Ascending aorta (tissue), 2 donors: ENCODE measurements at regions not wholly inside any gene's neighbourhood (a gene's known extent, or its start where the extent isn't known, plus 50 kb on each side); places are given as distances from the start of the nearest gene placed in this dataset.
A peak's percentile ranks its signal among the peaks of the same experiment; 100 is the strongest.

Experiments
- DNase-seq, 2 donors: peaks; one replicate each; pipeline ENCODE4 v3.0.0-alpha.2; 2019; ENCODE audit warnings: low spot score in 2 of 2
- H3K27ac ChIP-seq, 2 donors: fragments of 200-600 bp; sonication (generic); one replicate each; pipeline ENCODE4 v1.5.1; 2016 to 2017; ENCODE audit warnings: mild to moderate bottlenecking in 1 of 2
- H3K27me3 ChIP-seq: fragments of 200-600 bp; sonication (generic); one replicate; pipeline ENCODE4 v1.5.1; 2017
- H3K36me3 ChIP-seq, 2 donors: fragments of 200-600 bp; sonication (generic); one replicate each; pipeline ENCODE4 v1.5.1; 2016
- H3K4me1 ChIP-seq, 2 donors: fragments of 200-600 bp; sonication (generic); one replicate each; pipeline ENCODE4 v1.5.1; 2016 to 2017; ENCODE audit warnings: mild to moderate bottlenecking in 1 of 2
- H3K4me3 ChIP-seq, 2 donors: fragments of 200-600 bp; sonication (generic); one replicate each; pipeline ENCODE4 v1.5.1; 2016 to 2017; ENCODE audit warnings: mild to moderate bottlenecking in 1 of 2
- H3K9me3 ChIP-seq, 2 donors: fragments of 200-600 bp; sonication (generic); one replicate each; pipeline ENCODE4 v1.5.1; 2016
- CTCF ChIP-seq, 3 experiments: fragments of 200-600 bp in 2 of 3; fragments of 450-650 bp in 1 of 3; sonication (generic) in 2 of 3; IDR thresholded peaks; one replicate each; pipeline ENCODE4 v1.5.1; 2016 to 2019; ENCODE audit warnings: antibody characterized with exemption in 3 of 3, mild to moderate bottlenecking in 1 of 3, moderate library complexity in 1 of 3
- intact Hi-C: fragments of 100-400 bp; cut with DNase I; formaldehyde crosslinking; loops from one replicate; pipeline ENCODE4 v1.15.1; 2023

GRCh38 chr9:129490583-129491486 is 130.1 kb downstream of the C9orf50 start:
- TF ChIP-seq CTCF (IDR thresholded peaks at IDR 0.05), result peak in 1 of 3 experiments; percentile 8
- DNase-seq, result no peak
- intact Hi-C loops, result no loop called here

GRCh38 chr9:129489838-129490582 is 130.9 kb downstream of the C9orf50 start:
- DNase-seq, result no peak
- peak overlapping the region; percentile 98 to 100 for H3K27ac ChIP-seq
- H3K4me1 ChIP-seq, result peaks cover 47 to 70% of the 10 kb centered on the region in 2 donors
- no peaks in the 10 kb centered on the region for H3K9me3 ChIP-seq
- intact Hi-C loops, result no loop called here
- no peak for TF ChIP-seq CTCF (IDR thresholded peaks at IDR 0.05)
- peak overlapping the region; percentile 57 to 74 for H3K4me3 ChIP-seq
- no peaks in the 10 kb centered on the region for H3K27me3 ChIP-seq
- peaks cover 0 to 3% of the 10 kb centered on the region in 2 donors for H3K36me3 ChIP-seq

More at GRCh38 chr9:129490583-129491486, 130.1 kb downstream of the C9orf50 start:
- H3K4me1 ChIP-seq, result peaks cover 43 to 70% of the 10 kb centered on the region in 2 donors
- H3K27me3 ChIP-seq, result no peaks in the 10 kb centered on the region
- H3K27ac ChIP-seq, result peak overlapping the region; percentile 98 to 100
- no peaks in the 10 kb centered on the region for H3K9me3 ChIP-seq
- peaks cover 0 to 3% of the 10 kb centered on the region in 2 donors for H3K36me3 ChIP-seq
- peak overlapping the region; percentile 57 to 74 for H3K4me3 ChIP-seq

- Histone ChIP-seq H3K36me3 (no peaks in the 10 kb centered on the region), H3K9me3 (no peaks in the 10 kb centered on the region), H3K27ac (peak overlapping the region; percentile 98 to 100), H3K4me1 (peaks cover 55 to 81% of the 10 kb centered on the region in 2 donors), H3K27me3 (no peaks in the 10 kb centered on the region), H3K4me3 (peak overlapping the region; percentile 49 to 74)
- DNase-seq, result peak in 1 of 2 donors; percentile 57
- intact Hi-C loops, result no loop called here
- TF ChIP-seq CTCF (IDR thresholded peaks at IDR 0.05), result no peak
Measured at GRCh38 chr9:129487658-129488483, 133.0 kb downstream of the C9orf50 start.

- TF ChIP-seq CTCF (IDR thresholded peaks at IDR 0.05), result no peak
- H3K4me1 ChIP-seq, result peaks cover 55 to 73% of the 10 kb centered on the region in 2 donors
- peak overlapping the region; percentile 98 to 100 for H3K27ac ChIP-seq
- H3K9me3 ChIP-seq, result no peaks in the 10 kb centered on the region
- peak overlapping the region in 1 of 2 donors; percentile 74 for H3K4me3 ChIP-seq
- no peaks in the 10 kb centered on the region for H3K27me3 ChIP-seq
- peak; percentile 86 to 98 for DNase-seq
- no peaks in the 10 kb centered on the region for H3K36me3 ChIP-seq
- intact Hi-C loops, result no loop called here
Measured at GRCh38 chr9:129486756-129487657, 133.9 kb downstream of the C9orf50 start.
